ENCODE measurements at regions not wholly inside any gene's neighbourhood (a gene's known extent, or its start where the extent isn't known, plus 50 kb on each side); places are given as distances from the start of the nearest gene placed in this dataset.

- TF ChIP-seq EZH2 (IDR thresholded peaks at IDR 0.05): no peak
- TF ChIP-seq POLR2AphosphoS5 (IDR thresholded peaks at IDR 0.05; ENCODE audit: borderline replicate concordance, low read depth, low read length): no peak
These were observed 893.3 kb upstream of the GBE1 start for GRCh38 chr3:82654708-82655107.

Measured in SK-N-MC (cell line).